HG02571 (cell line): ENCODE measurements at regions not wholly inside any gene's neighbourhood (a gene's known extent, or its start where the extent isn't known, plus 50 kb on each side); places are given as distances from the start of the nearest gene placed in this dataset.
"Not testable (repeated sequence)": the region's sequence is repeated elsewhere in the genome, so short reads cannot be mapped to it uniquely, and the experiment has no call there.

ENCODE experiments used
- ATAC-seq: cut with Tn5 transposase; IDR thresholded peaks from one replicate; pipeline ENCODE4 v1.9.1; 2021; ENCODE audit warnings: mild to moderate bottlenecking, moderate library complexity; ENCODE audit not compliant: unreplicated experiment

- no peak for ATAC-seq
These were observed 354.1 kb upstream of the CELF2 start for GRCh38 chr10:10663622-10664021.

GRCh38 chr10:10665750-10666149 is 351.9 kb upstream of the CELF2 start:
- ATAC-seq = no peak

GRCh38 chr10:10667466-10667865 is 350.2 kb upstream of the CELF2 start:
- ATAC-seq = no peak

- ATAC-seq = no peak
These were observed 340.7 kb upstream of the CELF2 start for GRCh38 chr10:10676972-10677371.

GRCh38 chr10:10677479-10677878 is 340.2 kb upstream of the CELF2 start:
- peak; percentile 68 for ATAC-seq

GRCh38 chr10:10680496-10680895 is 337.2 kb upstream of the CELF2 start:
- no peak for ATAC-seq

- ATAC-seq = no peak
These were observed 332.7 kb upstream of the CELF2 start for GRCh38 chr10:10684972-10685371.

GRCh38 chr10:10685566-10685965 is 332.1 kb upstream of the CELF2 start:
- ATAC-seq = peak; percentile 71

GRCh38 chr10:10687751-10688150 is 329.9 kb upstream of the CELF2 start:
- no peak for ATAC-seq

GRCh38 chr10:10699427-10699826 is 318.2 kb upstream of the CELF2 start:
- no peak for ATAC-seq

- no peak for ATAC-seq
These were observed 316.5 kb upstream of the CELF2 start for GRCh38 chr10:10701084-10701611.

GRCh38 chr10:10702211-10702610 is 315.5 kb upstream of the CELF2 start:
- ATAC-seq = no peak

- no peak for ATAC-seq
These were observed 314.3 kb upstream of the CELF2 start for GRCh38 chr10:10703382-10703781.

GRCh38 chr10:10712155-10712704 is 305.4 kb upstream of the CELF2 start:
- no peak for ATAC-seq

GRCh38 chr10:10714327-10714726 is 303.3 kb upstream of the CELF2 start:
- no peak for ATAC-seq

- ATAC-seq = no peak
These were observed 300.7 kb upstream of the CELF2 start for GRCh38 chr10:10716972-10717371.

GRCh38 chr10:10722422-10722821 is 295.2 kb upstream of the CELF2 start:
- ATAC-seq = no peak

- ATAC-seq = no peak
These were observed 292.5 kb upstream of the CELF2 start for GRCh38 chr10:10725196-10725595.

GRCh38 chr10:10726101-10726500 is 291.6 kb upstream of the CELF2 start:
- ATAC-seq = no peak

GRCh38 chr10:10727411-10727810 is 290.3 kb upstream of the CELF2 start:
- not testable (repeated sequence) for ATAC-seq

GRCh38 chr10:10727812-10728211 is 289.9 kb upstream of the CELF2 start:
- no peak for ATAC-seq

- ATAC-seq = no peak
These were observed 287.1 kb upstream of the CELF2 start for GRCh38 chr10:10730471-10731043.

GRCh38 chr10:10731366-10731765 is 286.3 kb upstream of the CELF2 start:
- no peak for ATAC-seq
